NCI-H1417 (cell line): ENCODE measurements at regions not wholly inside any gene's neighbourhood (a gene's known extent, or its start where the extent isn't known, plus 50 kb on each side); places are given as distances from the start of the nearest gene placed in this dataset.
"Not testable (repeated sequence)": the region's sequence is repeated elsewhere in the genome, so short reads cannot be mapped to it uniquely, and the experiment has no call there.

Source experiments
- DNase-seq, 3 experiments: peaks; one replicate each; lab custom pipeline; 2025; lab: John Stamatoyannopoulos, UW

- peak in 1 of 3 experiments; percentile 2 for DNase-seq
Observed at GRCh38 chr17:71011391-71011790, 842.1 kb downstream of the KCNJ2 start.

- no peak for DNase-seq
Observed at GRCh38 chr17:71019699-71020098, 850.4 kb downstream of the KCNJ2 start.

GRCh38 chr17:71022758-71023157, 853.4 kb downstream of the KCNJ2 start:
- DNase-seq, result no peak

- DNase-seq, result peak; percentile 30 to 89 (median 69)
Observed at GRCh38 chr17:71023249-71024030, 854.1 kb downstream of the KCNJ2 start.

- DNase-seq, result peak in 2 of 3 experiments; percentile 7 to 66
Observed at GRCh38 chr17:71024172-71024571, 854.8 kb downstream of the KCNJ2 start.

GRCh38 chr17:71024969-71025368, 855.6 kb downstream of the KCNJ2 start:
- no peak for DNase-seq

GRCh38 chr17:71029246-71029645, 859.9 kb downstream of the KCNJ2 start:
- DNase-seq, result no peak

- not testable (repeated sequence) for DNase-seq
Observed at GRCh38 chr17:71031286-71031685, 862.0 kb downstream of the KCNJ2 start.

DNA sequence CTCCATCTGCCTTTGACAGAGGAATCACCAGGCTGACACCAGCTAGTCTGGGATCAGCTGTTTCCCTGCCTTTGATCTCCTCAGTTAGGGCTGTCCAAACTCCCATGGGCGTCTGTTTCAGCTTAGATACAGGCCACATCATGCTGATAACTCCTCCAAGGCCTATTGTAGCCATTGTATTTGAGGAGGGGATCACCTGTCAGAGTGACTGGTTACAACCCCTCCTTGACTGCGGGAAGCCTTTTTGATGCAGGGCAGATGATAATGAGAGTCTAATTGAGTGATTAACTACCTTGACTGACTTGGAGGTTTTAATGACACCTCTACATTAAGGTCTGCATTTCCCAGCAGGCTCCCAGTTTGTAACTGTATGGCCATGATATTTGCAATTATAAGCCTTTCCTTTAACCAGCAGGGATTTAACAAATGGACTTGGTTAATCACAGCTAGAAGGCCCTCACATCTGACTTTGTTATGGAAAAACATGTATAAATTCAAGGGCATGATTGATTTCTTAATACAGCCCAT, 863.5 kb downstream of the KCNJ2 start:
- DNase-seq, result peak in 2 of 3 experiments; percentile 90 to 99

GRCh38 chr17:71033336-71033735, 864.0 kb downstream of the KCNJ2 start:
- peak; percentile 14 to 97 (median 76) for DNase-seq

DNA sequence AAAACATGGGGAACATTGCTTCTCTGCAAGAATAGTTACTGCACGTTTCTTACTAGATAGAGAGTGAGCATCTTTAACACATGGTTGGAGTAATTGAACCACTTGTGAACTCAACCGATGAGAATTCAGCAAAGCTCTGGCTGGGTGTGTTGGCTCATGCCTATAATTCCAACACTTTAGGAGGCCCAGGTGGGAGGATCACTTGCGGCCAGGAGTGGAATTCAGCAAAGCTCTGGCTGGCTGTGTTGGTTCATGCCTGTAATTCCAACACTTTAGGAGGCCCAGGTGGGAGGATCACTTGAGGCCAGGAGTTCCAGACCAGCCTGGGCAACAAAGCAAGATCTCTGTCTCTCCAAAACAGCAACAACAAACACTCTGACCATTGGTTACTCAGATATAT, 865.9 kb downstream of the KCNJ2 start:
- DNase-seq, result no peak

GRCh38 chr17:71037386-71037785, 868.1 kb downstream of the KCNJ2 start:
- DNase-seq, result no peak

DNA sequence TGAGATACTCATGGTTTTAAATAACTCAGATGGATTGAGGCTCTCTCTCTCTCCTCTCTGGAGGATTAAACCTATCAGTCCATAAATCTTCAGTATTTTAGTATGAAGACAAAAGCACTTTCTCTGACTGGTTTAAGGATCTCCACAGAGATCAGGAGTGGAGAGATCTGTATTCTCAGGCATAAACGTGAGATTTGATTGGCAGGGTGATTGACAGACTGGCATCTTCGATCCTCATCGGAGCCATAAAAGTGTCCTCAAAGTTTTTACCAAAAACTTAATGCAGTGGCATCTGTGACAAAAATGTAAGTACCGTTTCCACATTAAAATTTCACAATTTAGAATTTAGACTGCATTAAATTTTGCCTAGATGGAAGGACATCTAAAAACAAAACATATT, 870.1 kb downstream of the KCNJ2 start:
- DNase-seq, result no peak

DNA sequence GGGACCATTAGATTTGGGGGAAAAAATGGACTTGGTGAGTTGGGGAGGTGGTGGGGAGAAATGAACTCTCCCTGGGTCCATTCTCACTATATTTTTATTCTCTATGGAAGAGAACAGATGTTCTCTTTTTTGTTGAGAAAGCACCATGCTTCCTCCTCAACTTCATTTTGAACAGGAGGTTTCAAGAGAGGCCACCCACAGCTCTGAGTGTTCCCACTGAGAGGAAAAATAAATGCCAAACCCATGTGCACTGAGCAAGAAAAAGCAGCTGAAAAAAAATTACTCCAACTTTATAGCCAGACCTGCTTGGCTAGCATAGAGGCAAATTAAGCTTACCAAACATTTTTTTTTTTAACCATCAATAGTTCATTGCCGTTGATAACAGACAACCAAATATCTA, 883.6 kb downstream of the KCNJ2 start:
- peak in 1 of 3 experiments; percentile 24 for DNase-seq

DNA sequence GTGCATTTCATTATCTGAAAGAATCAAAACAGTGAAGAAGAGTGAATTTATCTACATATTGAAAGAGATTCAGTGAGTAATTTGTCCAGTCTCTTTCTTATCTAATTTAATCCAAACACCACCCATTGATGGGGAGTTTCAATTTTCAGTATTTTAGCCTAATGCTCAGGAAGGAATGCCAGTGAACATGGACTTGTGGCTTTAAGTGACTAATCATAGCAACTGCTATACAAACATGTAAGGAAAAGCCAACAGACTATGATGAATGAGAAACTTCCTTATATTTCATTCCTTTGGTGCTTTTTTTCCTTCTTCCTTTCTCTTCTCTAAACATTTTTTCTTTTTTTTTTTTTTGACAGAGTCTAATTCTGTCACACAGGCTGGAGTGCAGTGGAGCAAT, 885.8 kb downstream of the KCNJ2 start:
- no peak for DNase-seq

DNA sequence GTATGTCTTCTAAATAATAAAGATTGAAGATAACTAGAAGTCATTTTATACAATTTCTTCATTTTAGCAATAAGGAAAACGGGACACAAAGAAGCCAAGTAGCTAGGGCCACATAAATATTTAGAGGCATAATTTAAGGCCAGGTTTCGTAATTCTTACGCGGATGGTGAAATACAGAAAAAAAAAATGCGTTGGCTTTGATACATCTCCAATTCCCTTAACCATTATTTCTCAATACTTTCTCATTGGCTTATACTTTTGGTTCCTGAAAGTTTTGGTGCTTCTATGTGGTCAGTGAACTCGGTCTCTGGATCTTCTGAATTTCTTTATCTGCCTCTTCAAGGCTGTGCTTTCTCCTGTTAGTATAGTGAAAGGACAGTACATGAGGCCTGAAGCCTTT, 888.1 kb downstream of the KCNJ2 start:
- DNase-seq, result no peak

GRCh38 chr17:71057938-71058337, 888.6 kb downstream of the KCNJ2 start:
- DNase-seq, result no peak

GRCh38 chr17:71063127-71063526, 893.8 kb downstream of the KCNJ2 start:
- DNase-seq, result peak in 1 of 3 experiments; percentile 56

GRCh38 chr17:71063559-71063958, 894.2 kb downstream of the KCNJ2 start:
- DNase-seq, result peak in 1 of 3 experiments; percentile 51

DNA sequence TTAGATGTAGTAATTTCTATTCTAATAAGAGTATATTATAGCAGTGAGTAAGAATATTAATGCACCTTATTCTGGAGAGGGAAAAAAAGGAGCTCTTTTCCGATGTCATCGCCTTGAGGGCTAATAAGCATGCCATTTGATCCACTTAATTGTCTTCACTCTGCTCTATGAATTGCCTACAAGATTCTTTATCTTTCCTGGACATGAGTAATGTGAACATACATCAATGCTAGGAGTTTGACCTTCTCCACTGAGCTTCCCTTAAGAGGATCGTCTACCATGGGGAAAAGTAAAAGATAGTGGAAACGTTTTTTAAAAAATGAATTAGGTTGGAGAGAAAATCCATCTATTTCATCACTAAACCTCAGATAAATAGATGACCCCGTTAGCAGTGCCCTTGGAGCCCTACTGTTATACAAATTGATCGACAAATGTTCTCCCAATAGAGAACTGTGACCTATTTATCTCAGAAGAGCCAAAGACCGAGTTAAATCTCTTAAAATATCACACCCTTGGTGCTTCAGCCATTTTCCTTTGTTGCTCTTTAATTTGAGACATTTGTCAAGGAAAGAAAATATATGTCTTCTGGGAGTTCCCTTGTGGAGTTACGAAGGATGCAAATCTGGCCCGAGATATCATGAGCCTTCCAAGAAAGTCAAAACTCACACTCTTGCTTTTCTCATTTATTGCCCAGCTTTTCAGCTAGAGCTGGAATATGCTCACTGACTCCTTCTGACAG, 898.5 kb downstream of the KCNJ2 start:
- peak in 1 of 3 experiments; percentile 7 for DNase-seq

- no peak for DNase-seq
Observed at GRCh38 chr17:71068408-71068750, 899.0 kb downstream of the KCNJ2 start.

- no peak for DNase-seq
Observed at GRCh38 chr17:71071041-71071440, 901.7 kb downstream of the KCNJ2 start.

- no peak for DNase-seq
Observed at GRCh38 chr17:71071837-71072236, 902.5 kb downstream of the KCNJ2 start.
